Colonic mucosa (tissue), 4 donors: ENCODE measurements at regions not wholly inside any gene's neighbourhood (a gene's known extent, or its start where the extent isn't known, plus 50 kb on each side); places are given as distances from the start of the nearest gene placed in this dataset.

Source experiments
- DNase-seq: peaks from one replicate; pipeline ENCODE4 v3.0.0-alpha.2; 2020
- H3K27ac ChIP-seq: fragments of 200-600 bp; one replicate; pipeline ENCODE4 v1.8.0; 2021
- H3K27me3 ChIP-seq: fragments of 200-600 bp; one replicate; pipeline ENCODE4 v1.8.0; 2021
- H3K36me3 ChIP-seq: fragments of 200-600 bp; one replicate; pipeline ENCODE4 v1.8.0; 2021
- H3K4me1 ChIP-seq: fragments of 200-600 bp; one replicate; pipeline ENCODE4 v1.8.0; 2021; ENCODE audit warnings: mild to moderate bottlenecking
- H3K4me3 ChIP-seq: fragments of 200-600 bp; one replicate; pipeline ENCODE4 v1.8.0; 2021
- H3K9ac ChIP-seq, 2 donors: one replicate each; pipeline ENCODE4 v1.7.0; 2013; ENCODE audit warnings: control low read depth in 2 of 2, low read depth in 2 of 2, low read length in 2 of 2
- H3K9me3 ChIP-seq: fragments of 200-600 bp; one replicate; pipeline ENCODE4 v1.8.0; 2021
- intact Hi-C: fragments of 100-400 bp; cut with DNase I; formaldehyde crosslinking; loops from one replicate; pipeline ENCODE4 v1.14.1; 2022
- TF ChIP-seq, protein P1 (sequence below): fragments of 200-600 bp; IDR thresholded peaks from one replicate; pipeline ENCODE4 v1.8.0; 2022; ENCODE audit warnings: antibody characterized with exemption, mild to moderate bottlenecking
- donor health status: healthy.
- donor health status: DM: no; HTN: no; CAD: no.
- donor health status: DM: no; HTN: no; CAD: no.

- no peaks in the 10 kb centered on the region for H3K9me3 ChIP-seq
- H3K36me3 ChIP-seq = no peaks in the 10 kb centered on the region
- no peak overlapping the region for H3K27ac ChIP-seq
- no peak overlapping the region for H3K4me3 ChIP-seq
- TF ChIP-seq, protein P1, sequence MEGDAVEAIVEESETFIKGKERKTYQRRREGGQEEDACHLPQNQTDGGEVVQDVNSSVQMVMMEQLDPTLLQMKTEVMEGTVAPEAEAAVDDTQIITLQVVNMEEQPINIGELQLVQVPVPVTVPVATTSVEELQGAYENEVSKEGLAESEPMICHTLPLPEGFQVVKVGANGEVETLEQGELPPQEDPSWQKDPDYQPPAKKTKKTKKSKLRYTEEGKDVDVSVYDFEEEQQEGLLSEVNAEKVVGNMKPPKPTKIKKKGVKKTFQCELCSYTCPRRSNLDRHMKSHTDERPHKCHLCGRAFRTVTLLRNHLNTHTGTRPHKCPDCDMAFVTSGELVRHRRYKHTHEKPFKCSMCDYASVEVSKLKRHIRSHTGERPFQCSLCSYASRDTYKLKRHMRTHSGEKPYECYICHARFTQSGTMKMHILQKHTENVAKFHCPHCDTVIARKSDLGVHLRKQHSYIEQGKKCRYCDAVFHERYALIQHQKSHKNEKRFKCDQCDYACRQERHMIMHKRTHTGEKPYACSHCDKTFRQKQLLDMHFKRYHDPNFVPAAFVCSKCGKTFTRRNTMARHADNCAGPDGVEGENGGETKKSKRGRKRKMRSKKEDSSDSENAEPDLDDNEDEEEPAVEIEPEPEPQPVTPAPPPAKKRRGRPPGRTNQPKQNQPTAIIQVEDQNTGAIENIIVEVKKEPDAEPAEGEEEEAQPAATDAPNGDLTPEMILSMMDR = no peak
- H3K9ac ChIP-seq = no peak overlapping the region
- no peaks in the 10 kb centered on the region for H3K27me3 ChIP-seq
- peaks cover 3% of the 10 kb centered on the region for H3K4me1 ChIP-seq
- no peak for DNase-seq
- intact Hi-C loops = no loop called here
Observed at GRCh38 chr2:8430628-8431027, 251.2 kb upstream of the ID2 start.

DNA sequence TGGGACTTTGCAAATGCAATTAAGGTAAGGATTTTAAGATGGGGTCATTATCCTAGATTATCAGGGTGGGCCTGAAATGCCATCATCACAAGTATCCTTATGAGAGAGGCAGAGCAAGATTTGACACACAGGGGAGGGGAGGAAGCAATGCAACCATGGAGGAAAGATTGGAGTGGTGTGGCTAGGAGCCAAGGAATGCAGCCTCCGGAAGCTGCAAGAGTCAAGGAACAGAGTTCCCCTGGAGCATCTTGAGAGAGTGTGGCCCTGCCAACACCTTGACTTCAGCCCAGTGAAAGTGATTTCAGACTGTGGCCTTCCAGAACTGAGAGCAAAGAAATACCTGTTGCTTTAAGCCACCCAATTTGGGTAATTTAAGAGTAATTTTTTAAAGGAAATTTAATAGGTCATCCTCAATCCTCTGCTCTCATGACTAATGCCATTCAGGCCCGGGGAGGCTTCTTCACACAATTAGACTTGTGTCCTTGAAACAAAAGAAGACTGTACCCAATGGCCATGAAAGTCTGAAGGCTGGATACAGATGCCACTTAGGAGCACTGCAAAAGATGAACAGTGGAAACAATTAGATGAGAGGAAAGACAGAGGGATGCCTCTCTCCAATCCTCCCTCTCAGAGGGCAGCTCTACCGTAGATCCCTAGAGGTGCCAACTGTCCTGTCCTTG lies 250.3 kb upstream of the ID2 start:
- no peaks in the 10 kb centered on the region for H3K27me3 ChIP-seq
- H3K4me1 ChIP-seq = peaks cover 3% of the 10 kb centered on the region
- H3K4me3 ChIP-seq = no peak overlapping the region
- no peak for DNase-seq
- TF ChIP-seq, protein P1 = no peak
- no peaks in the 10 kb centered on the region for H3K36me3 ChIP-seq
- no peak overlapping the region for H3K9ac ChIP-seq
- intact Hi-C loops = no loop called here
- no peak overlapping the region for H3K27ac ChIP-seq
- H3K9me3 ChIP-seq = no peaks in the 10 kb centered on the region

- intact Hi-C loops = no loop called here
- Histone ChIP-seq H3K9ac (no peak overlapping the region), H3K4me3 (no peak overlapping the region), H3K36me3 (no peaks in the 10 kb centered on the region), H3K27me3 (no peaks in the 10 kb centered on the region), H3K27ac (no peak overlapping the region), H3K4me1 (peaks cover 3% of the 10 kb centered on the region), H3K9me3 (no peaks in the 10 kb centered on the region)
- DNase-seq = no peak
- TF ChIP-seq, protein P1 = no peak
Observed at GRCh38 chr2:8432706-8433336, 249.0 kb upstream of the ID2 start.

GRCh38 chr2:8433390-8433789 lies 248.5 kb upstream of the ID2 start:
- no peak overlapping the region for H3K27ac ChIP-seq
- H3K4me1 ChIP-seq = peaks cover 3% of the 10 kb centered on the region
- no peak for DNase-seq
- TF ChIP-seq, protein P1 = no peak
- H3K9ac ChIP-seq = no peak overlapping the region
- intact Hi-C loops = no loop called here
- H3K36me3 ChIP-seq = no peaks in the 10 kb centered on the region
- H3K9me3 ChIP-seq = no peaks in the 10 kb centered on the region
- no peak overlapping the region for H3K4me3 ChIP-seq
- no peaks in the 10 kb centered on the region for H3K27me3 ChIP-seq

DNA sequence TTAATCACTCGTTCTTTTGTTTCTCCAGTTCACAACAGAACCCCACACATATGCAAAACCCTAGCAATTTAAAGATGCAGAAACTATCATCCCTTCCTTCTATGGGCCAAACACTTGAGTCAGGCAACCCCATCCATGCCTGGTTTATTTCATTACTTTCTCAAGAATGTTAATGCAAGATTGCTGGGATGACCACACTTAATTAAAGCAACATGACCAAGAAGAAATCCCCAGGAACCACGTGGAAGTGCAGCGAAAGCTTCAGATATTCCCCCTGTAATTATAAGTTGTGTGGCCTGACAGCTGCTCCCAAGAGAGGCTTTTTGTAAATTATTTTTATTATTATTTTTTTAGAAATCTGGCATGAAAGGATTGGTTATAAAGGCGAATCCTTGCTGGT lies 246.2 kb upstream of the ID2 start:
- H3K4me3 ChIP-seq = no peak overlapping the region
- TF ChIP-seq, protein P1 = no peak
- H3K4me1 ChIP-seq = peaks cover 3% of the 10 kb centered on the region
- DNase-seq = no peak
- H3K36me3 ChIP-seq = no peaks in the 10 kb centered on the region
- intact Hi-C loops = no loop called here
- no peak overlapping the region for H3K9ac ChIP-seq
- H3K27ac ChIP-seq = no peak overlapping the region
- H3K9me3 ChIP-seq = no peaks in the 10 kb centered on the region
- no peaks in the 10 kb centered on the region for H3K27me3 ChIP-seq
